HEK293 (cell line): ENCODE measurements at regions not wholly inside any gene's neighbourhood (a gene's known extent, or its start where the extent isn't known, plus 50 kb on each side); places are given as distances from the start of the nearest gene placed in this dataset.

Experiments
- CTCF ChIA-PET: fragments of 350-600 bp; formaldehyde crosslinking; extraction: SDS; loops from one replicate; lab custom pipeline; 2021; ENCODE audit warnings: antibody characterized with exemption; lab: Yijun Ruan, JAX
- POLR2A ChIA-PET: fragments of 300-600 bp; formaldehyde crosslinking; extraction: SDS; loops from one replicate; lab custom pipeline; 2020; ENCODE audit warnings: antibody characterized with exemption, inconsistent platforms; lab: Yijun Ruan, JAX
- H3K27ac ChIP-seq: fragments of 200-500 bp; sonication (Bioruptor generic); 2 replicates; pipeline ENCODE4 v1.5.1; 2014; ENCODE audit warnings: low read depth, low read length, control low read depth, inconsistent platforms; ENCODE audit errors: extremely low read depth
- H3K36me3 ChIP-seq, 2 experiments: fragments of 200-500 bp in 1 of 2; sonication (Bioruptor generic) in 1 of 2; 1 replicate in 1 of 2; 2 replicates in 1 of 2; pipeline ENCODE4 v1.5.1; 2014 to 2017; ENCODE audit warnings: inconsistent platforms in 2 of 2, low read length in 2 of 2; ENCODE audit not compliant: control insufficient read depth in 2 of 2, insufficient read depth in 1 of 2
- H3K4me1 ChIP-seq: fragments of 200-500 bp; sonication (Bioruptor generic); 2 replicates; pipeline ENCODE4 v1.5.1; 2014; ENCODE audit warnings: mild to moderate bottlenecking, low read length, inconsistent platforms; ENCODE audit not compliant: control insufficient read depth, insufficient read depth
- H3K4me3 ChIP-seq: 2 replicates; pipeline ENCODE4 v1.5.1; 2011; ENCODE audit warnings: low read depth, mild to moderate bottlenecking, control low read depth, low read length, moderate library complexity
- H3K9me3 ChIP-seq: fragments of 200-500 bp; sonication (Bioruptor generic); 2 replicates; pipeline ENCODE4 v1.5.1; 2014; ENCODE audit warnings: low read depth, low read length, inconsistent platforms; ENCODE audit not compliant: control insufficient read depth, insufficient read depth
- ATF2 ChIP-seq: fragments of 450-650 bp; formaldehyde crosslinking; IDR thresholded peaks from 2 replicates; pipeline ENCODE4 v1.5.1; 2016; ENCODE audit warnings: missing biosample characterization, missing genetic modification characterization, low read depth
- KLF8 ChIP-seq: fragments of 450-650 bp; formaldehyde crosslinking; IDR thresholded peaks from 2 replicates; pipeline ENCODE4 v1.5.1; 2016; ENCODE audit warnings: missing biosample characterization, missing genetic modification characterization
- SALL2 ChIP-seq: fragments of 450-650 bp; formaldehyde crosslinking; IDR thresholded peaks from 2 replicates; pipeline ENCODE4 v1.5.0; 2017; ENCODE audit warnings: missing biosample characterization, mild to moderate bottlenecking, missing genetic modification characterization, borderline replicate concordance
- TSHZ1 ChIP-seq: fragments of 450-650 bp; formaldehyde crosslinking; IDR thresholded peaks from 2 replicates; pipeline ENCODE4 v1.5.1; 2016; ENCODE audit warnings: missing biosample characterization, missing genetic modification characterization, borderline replicate concordance
- ZBTB26 ChIP-seq: fragments of 450-650 bp; formaldehyde crosslinking; optimal IDR thresholded peaks from 2 replicates; pipeline ENCODE3; 2016; ENCODE audit warnings: missing biosample characterization, mild to moderate bottlenecking, missing genetic modification characterization
- ZFP3 ChIP-seq: fragments of 450-650 bp; formaldehyde crosslinking; IDR thresholded peaks from 2 replicates; pipeline ENCODE4 v1.5.1; 2016; ENCODE audit warnings: low read depth, missing biosample characterization, missing genetic modification characterization
- ZFP69B ChIP-seq: fragments of 450-650 bp; formaldehyde crosslinking; IDR thresholded peaks from 2 replicates; pipeline ENCODE4 v1.5.1; 2016; ENCODE audit warnings: missing biosample characterization, missing genetic modification characterization
- ZNF138 ChIP-seq: fragments of 450-650 bp; formaldehyde crosslinking; IDR thresholded peaks from 2 replicates; pipeline ENCODE4 v1.5.1; 2016; ENCODE audit warnings: missing biosample characterization, missing genetic modification characterization, borderline replicate concordance
- ZNF175 ChIP-seq: fragments of 450-650 bp; formaldehyde crosslinking; IDR thresholded peaks from 2 replicates; pipeline ENCODE4 v1.5.1; 2016; ENCODE audit warnings: missing biosample characterization, missing genetic modification characterization
- ZNF19 ChIP-seq: fragments of 450-650 bp; formaldehyde crosslinking; IDR thresholded peaks from 2 replicates; pipeline ENCODE4; 2016; ENCODE audit warnings: missing biosample characterization, missing genetic modification characterization, low read depth
- ZNF280D ChIP-seq: fragments of 450-650 bp; formaldehyde crosslinking; IDR thresholded peaks from 2 replicates; pipeline ENCODE4 v1.5.1; 2016; ENCODE audit warnings: missing biosample characterization, missing genetic modification characterization
- ZNF37A ChIP-seq: fragments of 450-650 bp; IDR thresholded peaks from 2 replicates; pipeline ENCODE4 v1.5.1; 2018; ENCODE audit warnings: missing biosample characterization, missing genetic modification characterization
- ZNF423 ChIP-seq: fragments of 450-650 bp; formaldehyde crosslinking; IDR thresholded peaks from 2 replicates; pipeline ENCODE4 v1.5.1; 2016; ENCODE audit warnings: missing biosample characterization, missing genetic modification characterization
- ZNF510 ChIP-seq: fragments of 450-650 bp; formaldehyde crosslinking; IDR thresholded peaks from 2 replicates; pipeline ENCODE4 v1.5.1; 2018; ENCODE audit warnings: mild to moderate bottlenecking, missing genetic modification characterization, missing biosample characterization; ENCODE audit not compliant: insufficient replicate concordance
- ZNF639 ChIP-seq: fragments of 450-650 bp; formaldehyde crosslinking; IDR thresholded peaks from 2 replicates; pipeline ENCODE4 v1.5.1; 2016; ENCODE audit warnings: missing biosample characterization, missing genetic modification characterization
- ZNF658 ChIP-seq: fragments of 450-650 bp; formaldehyde crosslinking; IDR thresholded peaks from 2 replicates; pipeline ENCODE4; 2016; ENCODE audit warnings: missing biosample characterization, missing genetic modification characterization
- ZNF664 ChIP-seq: fragments of 450-650 bp; formaldehyde crosslinking; IDR thresholded peaks from 2 replicates; pipeline ENCODE4 v1.5.1; 2016; ENCODE audit warnings: missing biosample characterization, missing genetic modification characterization

- Histone ChIP-seq H3K4me1 (no peaks in the 10 kb centered on the region), H3K9me3 (no peaks in the 10 kb centered on the region), H3K4me3 (no peak overlapping the region), H3K36me3 (no peaks in the 10 kb centered on the region), H3K27ac (no peak overlapping the region)
- TF ChIP-seq ZBTB26 (no peak), KLF8 (no peak), ZNF423 (tag by site-specific recombination) (no peak), ZNF37A (tag by site-specific recombination) (no peak), ATF2 (tag by site-specific recombination) (no peak)
- POLR2A ChIA-PET = no interaction called here
- CTCF ChIA-PET = interaction anchor here (0.6 kb wide), 2 partner anchors 12 to 1226 kb away, joined by 3 read pairs; no protein-coding TSS in a partner anchor
Observed at GRCh38 chr16:80150978-80151721, 389.6 kb upstream of the DYNLRB2 start.

- H3K4me3 ChIP-seq = no peak overlapping the region
- ChIA-PET POLR2A (no interaction called here), CTCF (no interaction called here)
- H3K4me1 ChIP-seq = no peaks in the 10 kb centered on the region
- no peaks in the 10 kb centered on the region for H3K9me3 ChIP-seq
- no peak for TF ChIP-seq ZNF664 (tag by site-specific recombination)
- no peak for TF ChIP-seq SALL2 (tag by site-specific recombination)
- no peak for TF ChIP-seq ZNF280D
- no peak for TF ChIP-seq TSHZ1 (tag by site-specific recombination)
- TF ChIP-seq ZFP69B (tag by site-specific recombination) = no peak
- no peaks in the 10 kb centered on the region for H3K36me3 ChIP-seq
- H3K27ac ChIP-seq = no peak overlapping the region
Observed at GRCh38 chr16:80148826-80149225, 392.0 kb upstream of the DYNLRB2 start.

- ChIA-PET CTCF (no interaction called here), POLR2A (no interaction called here)
- Histone ChIP-seq H3K4me3 (no peak overlapping the region), H3K27ac (no peak overlapping the region), H3K9me3 (no peaks in the 10 kb centered on the region; the same call in 1 of the 2 replicates), H3K36me3 (no peaks in the 10 kb centered on the region), H3K4me1 (no peaks in the 10 kb centered on the region)
- TF ChIP-seq ZBTB26 (no peak), ZFP3 (tag by site-specific recombination) (no peak), ZNF658 (tag by site-specific recombination) (no peak), ZNF510 (tag by site-specific recombination) (no peak), ZNF138 (tag by site-specific recombination) (no peak), ZNF639 (tag by site-specific recombination) (no peak), ZNF175 (no peak), ZNF19 (no peak)
Observed at GRCh38 chr16:80147026-80147655, 393.7 kb upstream of the DYNLRB2 start.
